HCT116 (cell line): ENCODE measurements at regions not wholly inside any gene's neighbourhood (a gene's known extent, or its start where the extent isn't known, plus 50 kb on each side); places are given as distances from the start of the nearest gene placed in this dataset.

Experiments
- ATAC-seq: fragments of 200-7000 bp; cut with Tn5 transposase; 2 replicates; pipeline ENCODE4 v1.9.1; 2020; ENCODE audit warnings: mild to moderate bottlenecking, moderate library complexity
- BruUV-seq: library from RNA; stranded (reverse); fragments of 400-500 nt; replicated peaks from 2 replicates; lab custom pipeline; 2021; lab: Mats Ljungman, UMichigan
- CTCF ChIA-PET: fragments of 300-600 bp; sonication (Branson Sonifier 250); formaldehyde crosslinking; loops from one replicate; lab custom pipeline; 2021; ENCODE audit warnings: antibody characterized with exemption; lab: Charles Lee
- POLR2A ChIA-PET: fragments of 300-600, 350-600 bp; sonication (Branson Sonifier 250); formaldehyde crosslinking; loops from one replicate; lab custom pipeline; 2021; ENCODE audit warnings: antibody characterized with exemption; lab: Charles Lee
- RAD21 ChIA-PET, 2 experiments: fragments of 300-600 bp; sonication (Branson Sonifier 250); formaldehyde crosslinking; loops; one replicate each; lab custom pipeline; 2023; ENCODE audit warnings: low total read pairs in 2 of 2; ENCODE audit not compliant: uncharacterized antibody in 2 of 2, unreplicated experiment in 2 of 2, low non-redundant PET in 1 of 2; lab: Charles Lee
- DNase-seq: peaks from one replicate; pipeline ENCODE4 v3.0.0-alpha.2; 2010; ENCODE audit warnings: low read depth, low spot score
- H2AFZ ChIP-seq: fragments of 200-600 bp; shearing (Covaris generic), sonication (generic); 2 replicates; pipeline ENCODE4 v1.6.1; 2017; ENCODE audit warnings: low read depth, mixed run types, mixed read lengths, antibody characterized with exemption, low read length; ENCODE audit not compliant: poor library complexity, severe bottlenecking
- H3K27ac ChIP-seq: 2 replicates; pipeline ENCODE4 v1.5.1; 2012; ENCODE audit warnings: low read depth, low read length
- H3K27me3 ChIP-seq: fragments of 200-600 bp; sonication (generic); 2 replicates; pipeline ENCODE4 v1.6.1; 2016; ENCODE audit warnings: mixed run types, low read length, mixed read lengths; ENCODE audit not compliant: insufficient read depth
- H3K36me3 ChIP-seq, 2 experiments: fragments of 200-500 bp in 1 of 2; fragments of 200-600 bp in 1 of 2; sonication (Bioruptor generic) in 1 of 2; sonication (generic) in 1 of 2; 2 replicates each; pipeline versions ENCODE4 v1.5.1 to v1.6.1; 2014 to 2016; ENCODE audit warnings: low read length in 2 of 2, inconsistent platforms in 1 of 2, mixed read lengths in 1 of 2, mixed run types in 1 of 2; ENCODE audit not compliant: insufficient read depth in 2 of 2, control insufficient read depth in 1 of 2
- H3K4me1 ChIP-seq, 2 experiments: fragments of 200-600 bp in 1 of 2; sonication (generic) in 1 of 2; 2 replicates each; pipeline versions ENCODE4 v1.5.1 to v1.6.1; 2012 to 2017; ENCODE audit warnings: low read length in 2 of 2, inconsistent platforms in 1 of 2, mild to moderate bottlenecking in 1 of 2, mixed read lengths in 1 of 2, mixed run types in 1 of 2, moderate library complexity in 1 of 2; ENCODE audit not compliant: insufficient read depth in 2 of 2, control insufficient read depth in 1 of 2
- H3K4me2 ChIP-seq: fragments of 200-600 bp; sonication (generic); 2 replicates; pipeline ENCODE4 v1.6.1; 2017; ENCODE audit warnings: mixed run types, low read length, mixed read lengths
- H3K4me3 ChIP-seq, 2 experiments: fragments of 200-600 bp in 1 of 2; sonication (generic) in 1 of 2; replicated peaks in 1 of 2; 2 replicates each; pipeline ENCODE4 v1.5.1; 2011 to 2016; ENCODE audit warnings: low read length in 2 of 2, control low read depth in 1 of 2, low read depth in 1 of 2, mild to moderate bottlenecking in 1 of 2, mixed read lengths in 1 of 2, mixed run types in 1 of 2
- H3K79me2 ChIP-seq: fragments of 200-600 bp; sonication (generic); 2 replicates; pipeline ENCODE4 v1.6.1; 2017; ENCODE audit warnings: mild to moderate bottlenecking, mixed run types, low read length, moderate library complexity, mixed read lengths; ENCODE audit not compliant: insufficient read depth
- H3K9ac ChIP-seq: fragments of 200-600 bp; sonication (generic); 2 replicates; pipeline ENCODE4 v1.6.1; 2016; ENCODE audit warnings: low read length, mixed read lengths
- H3K9me2 ChIP-seq: fragments of 200-600 bp; sonication (generic), shearing (Covaris generic); 2 replicates; pipeline ENCODE4 v1.6.1; 2017; ENCODE audit warnings: mixed run types, mild to moderate bottlenecking, moderate library complexity; ENCODE audit not compliant: insufficient read depth
- H3K9me3 ChIP-seq, 2 experiments: fragments of 200-500 bp in 1 of 2; fragments of 200-600 bp in 1 of 2; sonication (Bioruptor generic) in 1 of 2; sonication (generic) in 1 of 2; 2 replicates each; pipeline ENCODE4 v1.6.1; 2014 to 2017; ENCODE audit warnings: low read length in 2 of 2, mixed read lengths in 2 of 2, inconsistent platforms in 1 of 2, low read depth in 1 of 2, mild to moderate bottlenecking in 1 of 2, mixed run types in 1 of 2, moderate library complexity in 1 of 2; ENCODE audit not compliant: control insufficient read depth in 1 of 2, insufficient read depth in 1 of 2
- H4K20me1 ChIP-seq: fragments of 200-600 bp; sonication (generic), shearing (Covaris generic); 2 replicates; pipeline ENCODE4 v1.6.1; 2017; ENCODE audit warnings: mixed run types, mild to moderate bottlenecking, moderate library complexity; ENCODE audit not compliant: insufficient read depth
- ATF3 ChIP-seq: IDR thresholded peaks from 2 replicates; pipeline ENCODE4 v1.6.1; 2012
- CBX3 ChIP-seq: IDR thresholded peaks from 2 replicates; pipeline ENCODE4 v1.6.1; 2012; ENCODE audit warnings: low read depth
- CEBPB ChIP-seq: IDR thresholded peaks from 2 replicates; pipeline ENCODE4 v1.6.1; 2012; ENCODE audit warnings: low read depth
- ELF1 ChIP-seq: IDR thresholded peaks from 2 replicates; pipeline ENCODE4 v1.6.1; 2012; ENCODE audit warnings: low read depth, borderline replicate concordance
- EZH2 ChIP-seq: fragments of 200-600 bp; sonication (generic); IDR thresholded peaks from 2 replicates; pipeline ENCODE4 v1.6.1; 2017; ENCODE audit warnings: antibody characterized with exemption, mixed run types
- EZH2phosphoT487 ChIP-seq: fragments of 200-600 bp; IDR thresholded peaks from 2 replicates; pipeline ENCODE4 v1.6.1; 2018; ENCODE audit warnings: antibody characterized with exemption, borderline replicate concordance
- FOSL1 ChIP-seq: IDR thresholded peaks from 2 replicates; pipeline ENCODE4 v1.6.1; 2012; ENCODE audit warnings: low read depth
- JUND ChIP-seq: IDR thresholded peaks from 2 replicates; pipeline ENCODE4 v1.6.1; 2012
- MAX ChIP-seq: IDR thresholded peaks from 2 replicates; pipeline ENCODE4 v1.6.1; 2012
- POLR2A ChIP-seq: IDR thresholded peaks from 2 replicates; pipeline ENCODE4 v1.7.0; 2011; ENCODE audit warnings: borderline replicate concordance; ENCODE audit not compliant: insufficient read depth, insufficient read length; ENCODE audit errors: extremely low read depth
- POLR2AphosphoS5 ChIP-seq: IDR thresholded peaks from 2 replicates; pipeline ENCODE4 v1.6.1; 2011; ENCODE audit warnings: mild to moderate bottlenecking, low read depth, low read length, moderate library complexity
- SP1 ChIP-seq: IDR thresholded peaks from 2 replicates; pipeline ENCODE4 v1.6.1; 2012; ENCODE audit warnings: low read depth
- SRF ChIP-seq: IDR thresholded peaks from 2 replicates; pipeline ENCODE4 v1.6.1; 2012; ENCODE audit warnings: low read depth
- ZFX ChIP-seq: fragments of 450-650 bp; IDR thresholded peaks from 2 replicates; pipeline ENCODE4 v1.6.1; 2017
- ZNF274 ChIP-seq: fragments of 200-500 bp; sonication (Bioruptor generic); IDR thresholded peaks from 2 replicates; pipeline ENCODE4 v1.6.1; 2014; ENCODE audit warnings: mild to moderate bottlenecking, low read depth, low read length, inconsistent platforms
- intact Hi-C: fragments of 100-400 bp; cut with micrococcal nuclease; formaldehyde crosslinking; loops from 2 replicates; pipeline ENCODE4 v1.10.0; 2022

- H3K79me2 ChIP-seq, result no peaks in the 10 kb centered on the region
- H3K27me3 ChIP-seq, result no peaks in the 10 kb centered on the region
- no peak overlapping the region for H3K27ac ChIP-seq
- H3K4me1 ChIP-seq, result peaks cover 21 to 24% of the 10 kb centered on the region in 2 experiments
- ChIA-PET CTCF (interaction anchor here (1.5 kb wide), 1 partner anchor 97 kb away, joined by 3 read pairs; no protein-coding TSS in a partner anchor), POLR2A (no interaction called here), RAD21 (no interaction called here)
- no peak for TF ChIP-seq EZH2
- H3K9me3 ChIP-seq, result no peaks in the 10 kb centered on the region
- H2AFZ ChIP-seq, result peak overlapping the region; percentile 66
- H3K4me2 ChIP-seq, result peak overlapping the region; percentile 72
- no TSS peak for BruUV-seq
- H3K4me3 ChIP-seq, result peak overlapping the region in 1 of 2 experiments; percentile 43; a peak in 3 of 4 replicates
- no peaks in the 10 kb centered on the region for H3K9me2 ChIP-seq
- H3K36me3 ChIP-seq, result no peaks in the 10 kb centered on the region
- ATAC-seq, result peak; percentile 52
- no peaks in the 10 kb centered on the region for H4K20me1 ChIP-seq
- no peak for DNase-seq
- intact Hi-C loops, result no loop called here
- peak overlapping the region; percentile 23; the same call in 1 of the 2 replicates for H3K9ac ChIP-seq
Observed at GRCh38 chr21:38925923-38926322, 120.2 kb downstream of the ETS2 start.

- H3K36me3 ChIP-seq, result no peaks in the 10 kb centered on the region
Observed at GRCh38 chr21:38925478-38925877, 119.7 kb downstream of the ETS2 start.

More at GRCh38 chr21:38925478-38925877, 119.7 kb downstream of the ETS2 start:
- no peak for DNase-seq
- ChIA-PET CTCF (no interaction called here), RAD21 (no interaction called here), POLR2A (no interaction called here)
- H3K79me2 ChIP-seq, result no peaks in the 10 kb centered on the region
- TF ChIP-seq SP1, result no peak
- no peak for TF ChIP-seq CEBPB
- no peak for TF ChIP-seq MAX
- TF ChIP-seq FOSL1, result no peak
- no peak for TF ChIP-seq ZNF274
- no peak for TF ChIP-seq POLR2A
- TF ChIP-seq CBX3, result no peak
- no peak for TF ChIP-seq ELF1
- no peak for TF ChIP-seq ZFX
- no peak for TF ChIP-seq EZH2
- TF ChIP-seq ATF3, result no peak
- TF ChIP-seq POLR2AphosphoS5, result no peak
- no peak for TF ChIP-seq SRF
- TF ChIP-seq EZH2phosphoT487, result no peak
- TF ChIP-seq JUND, result no peak
- no peaks in the 10 kb centered on the region for H4K20me1 ChIP-seq
- intact Hi-C loops, result no loop called here
- H3K27me3 ChIP-seq, result no peaks in the 10 kb centered on the region
- peak overlapping the region in 1 of 2 experiments; percentile 43; a peak in 2 of 4 replicates for H3K4me3 ChIP-seq
- peak overlapping the region; percentile 66 for H2AFZ ChIP-seq
- no peaks in the 10 kb centered on the region for H3K9me2 ChIP-seq
- no peak overlapping the region for H3K27ac ChIP-seq
- H3K4me1 ChIP-seq, result peaks cover 25 to 29% of the 10 kb centered on the region in 2 experiments
- peak overlapping the region; percentile 72 for H3K4me2 ChIP-seq
- ATAC-seq, result peak; percentile 14; the same call in 1 of the 2 replicates
- H3K9ac ChIP-seq, result no peak overlapping the region
- no TSS peak for BruUV-seq
- no peaks in the 10 kb centered on the region for H3K9me3 ChIP-seq
